Parathyroid adenoma (tissue), 2 donors: ENCODE measurements at regions not wholly inside any gene's neighbourhood (a gene's known extent, or its start where the extent isn't known, plus 50 kb on each side); places are given as distances from the start of the nearest gene placed in this dataset.

Experiments
- H2AFZ ChIP-seq: fragments of 300-600 bp; sonication (generic); one replicate; pipeline ENCODE4 v1.7.0; 2017; ENCODE audit warnings: antibody characterized with exemption, mild to moderate bottlenecking
- H3K27ac ChIP-seq: fragments of 300-600 bp; sonication (generic); one replicate; pipeline ENCODE4 v1.7.0; 2017
- H3K27me3 ChIP-seq: fragments of 300-600 bp; sonication (generic); one replicate; pipeline ENCODE4 v1.7.0; 2017; ENCODE audit warnings: low read length; ENCODE audit not compliant: control insufficient read depth, insufficient read depth
- H3K36me3 ChIP-seq: fragments of 300-600 bp; sonication (generic); one replicate; pipeline ENCODE4 v1.7.0; 2017; ENCODE audit warnings: low read length; ENCODE audit not compliant: control insufficient read depth, insufficient read depth
- H3K4me1 ChIP-seq: fragments of 300-600 bp; sonication (generic); one replicate; pipeline ENCODE4 v1.7.0; 2017; ENCODE audit warnings: control low read depth
- H3K4me2 ChIP-seq: fragments of 300-600 bp; sonication (generic); one replicate; pipeline ENCODE4 v1.7.0; 2017; ENCODE audit warnings: low read length
- H3K4me3 ChIP-seq: fragments of 300-600 bp; sonication (generic); one replicate; pipeline ENCODE4 v1.7.0; 2017; ENCODE audit warnings: low read depth, low read length
- H3K79me2 ChIP-seq: fragments of 300-600 bp; sonication (generic); one replicate; pipeline ENCODE4 v1.7.0; 2017; ENCODE audit warnings: control low read depth
- H3K9ac ChIP-seq: fragments of 300-600 bp; sonication (generic); one replicate; pipeline ENCODE4 v1.7.0; 2017; ENCODE audit warnings: mild to moderate bottlenecking
- H3K9me3 ChIP-seq: fragments of 300-600 bp; sonication (generic); one replicate; pipeline ENCODE4 v1.7.0; 2017; ENCODE audit warnings: low read length; ENCODE audit not compliant: control insufficient read depth
- TF ChIP-seq, protein P1 (sequence below): fragments of 300-600 bp; sonication (generic); IDR thresholded peaks from one replicate; pipeline ENCODE4 v1.7.0; 2017; ENCODE audit warnings: antibody characterized with exemption, mild to moderate bottlenecking
- donor health status: primary hyperparathyroidism.

DNA sequence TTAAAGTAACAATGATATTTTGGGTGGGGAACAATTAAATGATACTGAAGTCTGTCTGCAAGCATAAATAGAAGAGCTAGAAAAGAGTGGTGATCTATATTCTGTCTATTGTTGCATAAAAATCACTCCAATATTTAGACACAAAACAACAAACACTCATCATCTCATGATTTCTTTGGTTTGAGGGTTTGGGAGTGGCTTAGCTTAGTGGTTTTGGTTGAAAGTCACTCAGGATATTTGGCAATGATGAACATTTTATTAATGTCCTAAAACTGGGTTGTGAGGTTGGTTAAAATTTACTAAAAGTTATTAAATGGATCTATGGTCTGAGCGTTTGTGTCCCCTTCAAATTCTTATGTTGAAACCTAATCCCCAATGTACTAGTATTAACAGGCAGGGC lies 54.7 kb upstream of the EGFR start:
- Histone ChIP-seq H3K4me2 (no peak overlapping the region), H3K4me1 (no peaks in the 10 kb centered on the region), H3K4me3 (no peak overlapping the region), H3K27me3 (no peaks in the 10 kb centered on the region), H3K79me2 (no peaks in the 10 kb centered on the region), H3K36me3 (no peaks in the 10 kb centered on the region), H3K9ac (no peak overlapping the region), H3K27ac (no peak overlapping the region), H2AFZ (no peak overlapping the region), H3K9me3 (no peaks in the 10 kb centered on the region)
- TF ChIP-seq, protein P1, sequence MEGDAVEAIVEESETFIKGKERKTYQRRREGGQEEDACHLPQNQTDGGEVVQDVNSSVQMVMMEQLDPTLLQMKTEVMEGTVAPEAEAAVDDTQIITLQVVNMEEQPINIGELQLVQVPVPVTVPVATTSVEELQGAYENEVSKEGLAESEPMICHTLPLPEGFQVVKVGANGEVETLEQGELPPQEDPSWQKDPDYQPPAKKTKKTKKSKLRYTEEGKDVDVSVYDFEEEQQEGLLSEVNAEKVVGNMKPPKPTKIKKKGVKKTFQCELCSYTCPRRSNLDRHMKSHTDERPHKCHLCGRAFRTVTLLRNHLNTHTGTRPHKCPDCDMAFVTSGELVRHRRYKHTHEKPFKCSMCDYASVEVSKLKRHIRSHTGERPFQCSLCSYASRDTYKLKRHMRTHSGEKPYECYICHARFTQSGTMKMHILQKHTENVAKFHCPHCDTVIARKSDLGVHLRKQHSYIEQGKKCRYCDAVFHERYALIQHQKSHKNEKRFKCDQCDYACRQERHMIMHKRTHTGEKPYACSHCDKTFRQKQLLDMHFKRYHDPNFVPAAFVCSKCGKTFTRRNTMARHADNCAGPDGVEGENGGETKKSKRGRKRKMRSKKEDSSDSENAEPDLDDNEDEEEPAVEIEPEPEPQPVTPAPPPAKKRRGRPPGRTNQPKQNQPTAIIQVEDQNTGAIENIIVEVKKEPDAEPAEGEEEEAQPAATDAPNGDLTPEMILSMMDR = no peak

DNA sequence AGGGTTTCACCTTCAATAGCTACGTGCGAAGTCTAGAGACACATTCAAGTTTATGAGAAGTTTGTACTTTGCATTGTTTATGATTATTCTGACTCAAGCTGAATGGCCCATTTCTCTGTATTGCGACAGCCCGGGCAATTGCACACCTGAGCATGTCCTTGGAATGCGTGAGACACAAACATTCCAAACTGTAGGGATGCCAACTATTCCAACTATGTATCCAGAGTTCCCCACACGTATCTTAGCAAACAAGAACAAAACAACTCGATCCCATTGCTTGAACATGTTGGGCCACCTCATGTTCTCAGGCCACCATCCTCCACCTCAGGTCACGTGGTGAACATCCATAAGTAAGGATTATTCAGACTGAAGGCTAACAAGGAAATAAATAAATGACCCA lies 51.4 kb upstream of the EGFR start:
- TF ChIP-seq, protein P1 = no peak
- no peak overlapping the region for H3K9ac ChIP-seq
- H3K9me3 ChIP-seq = no peaks in the 10 kb centered on the region
- no peaks in the 10 kb centered on the region for H3K36me3 ChIP-seq
- H3K27ac ChIP-seq = no peak overlapping the region
- H3K79me2 ChIP-seq = no peaks in the 10 kb centered on the region
- no peak overlapping the region for H3K4me2 ChIP-seq
- no peak overlapping the region for H3K4me3 ChIP-seq
- H3K27me3 ChIP-seq = no peaks in the 10 kb centered on the region
- H2AFZ ChIP-seq = no peak overlapping the region
- no peaks in the 10 kb centered on the region for H3K4me1 ChIP-seq

DNA sequence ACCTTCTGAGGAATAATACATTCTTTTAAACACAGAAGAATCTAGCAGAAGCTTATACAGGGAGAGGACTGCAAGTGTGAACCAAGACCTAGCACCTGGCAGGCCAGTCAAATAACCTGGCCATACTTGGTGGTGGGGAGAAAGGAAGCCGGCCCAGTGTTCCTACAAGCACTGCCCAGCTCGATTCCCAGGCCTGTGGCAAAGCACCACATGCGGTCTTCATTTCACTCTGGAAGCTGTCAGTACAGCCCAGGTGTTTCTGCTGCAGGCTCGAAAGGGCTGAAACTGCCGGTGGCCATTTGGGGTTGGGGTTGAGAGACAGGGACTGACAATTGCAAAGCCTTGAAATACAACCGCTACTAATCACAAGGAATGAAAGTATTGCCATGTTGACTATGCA lies 50.8 kb upstream of the EGFR start:
- H3K27me3 ChIP-seq = no peaks in the 10 kb centered on the region
- H3K4me2 ChIP-seq = no peak overlapping the region
- no peak overlapping the region for H3K27ac ChIP-seq
- H3K9ac ChIP-seq = no peak overlapping the region
- TF ChIP-seq, protein P1 = no peak
- no peak overlapping the region for H2AFZ ChIP-seq
- H3K4me1 ChIP-seq = no peaks in the 10 kb centered on the region
- no peak overlapping the region for H3K4me3 ChIP-seq
- H3K36me3 ChIP-seq = no peaks in the 10 kb centered on the region
- H3K9me3 ChIP-seq = peaks cover 4% of the 10 kb centered on the region
- H3K79me2 ChIP-seq = no peaks in the 10 kb centered on the region
